Transverse colon (tissue), 4 donors: ENCODE measurements at regions not wholly inside any gene's neighbourhood (a gene's known extent, or its start where the extent isn't known, plus 50 kb on each side); places are given as distances from the start of the nearest gene placed in this dataset.
A peak's percentile ranks its signal among the peaks of the same experiment; 100 is the strongest.

Experiments
- DNase-seq: peaks from one replicate; pipeline ENCODE4 v3.0.0-alpha.2; 2019
- H3K27ac ChIP-seq, 4 donors: fragments of 200-600 bp; sonication (generic); 2 replicates each; pipeline ENCODE4 v1.5.1; 2016 to 2018; ENCODE audit warnings: inconsistent platforms in 4 of 4
- H3K27me3 ChIP-seq: fragments of 200-600 bp; sonication (generic); 2 replicates; pipeline ENCODE4 v1.5.1; 2017; ENCODE audit warnings: inconsistent platforms
- H3K36me3 ChIP-seq, 4 donors: fragments of 200-600 bp; sonication (generic); 2 replicates each; pipeline ENCODE4 v1.5.1; 2017 to 2019; ENCODE audit warnings: inconsistent platforms in 4 of 4
- H3K4me1 ChIP-seq, 4 donors: fragments of 200-600 bp; sonication (generic); 2 replicates each; pipeline ENCODE4 v1.5.1; 2017 to 2020; ENCODE audit warnings: inconsistent platforms in 4 of 4
- H3K4me3 ChIP-seq, 4 donors: fragments of 200-600 bp; sonication (generic); 1 replicate in 1 of 4; 2 replicates in 3 of 4; pipeline versions ENCODE4 v1.5.1 to v1.6.1; 2017 to 2019; ENCODE audit warnings: inconsistent platforms in 4 of 4
- H3K9me3 ChIP-seq, 2 donors: fragments of 200-600 bp; sonication (generic); 2 replicates each; pipeline ENCODE4 v1.5.1; 2017 to 2019; ENCODE audit warnings: inconsistent platforms in 2 of 2
- CTCF ChIP-seq, 5 experiments: fragments of 200-600 bp in 3 of 5; fragments of 450-650 bp in 2 of 5; sonication (generic) in 3 of 5; IDR thresholded peaks; 1 replicate in 2 of 5; 2 replicates in 3 of 5; pipeline ENCODE4 v1.5.1; 2016 to 2017; ENCODE audit warnings: antibody characterized with exemption in 5 of 5, inconsistent platforms in 3 of 5, mild to moderate bottlenecking in 2 of 5, moderate library complexity in 1 of 5
- EP300 ChIP-seq: sonication (generic); formaldehyde crosslinking; IDR thresholded peaks from one replicate; pipeline ENCODE4 v1.6.1; 2017; ENCODE audit warnings: antibody characterized with exemption, low read depth
- POLR2A ChIP-seq: fragments of 450-650 bp; IDR thresholded peaks from one replicate; pipeline ENCODE4 v1.6.1; 2016; ENCODE audit warnings: antibody characterized with exemption, mild to moderate bottlenecking, moderate library complexity
- POLR2AphosphoS5 ChIP-seq, 3 donors: sonication (generic); formaldehyde crosslinking; IDR thresholded peaks; one replicate each; pipeline ENCODE4 v1.6.1; 2016; ENCODE audit warnings: antibody characterized with exemption in 3 of 3
- WGBS, 2 donors: methylation state at CpG; one replicate each; pipeline ENCODE4 v1.1.5; 2018; ENCODE audit warnings: low coverage in 1 of 2; 5-methylcytosine and 5-hydroxymethylcytosine counted together
- in situ Hi-C, 4 donors: fragments of 200-750 bp; cut with MboI; loops; one replicate each; pipeline versions ENCODE4 v1.15.0 to v1.15.1; 2017; ENCODE audit warnings: low sequenced_read_pairs in 3 of 4, low pct_ligation_motif_present in 1 of 4, low pct_unique_long_range_greater_than_20kb in 1 of 4
- intact Hi-C: fragments of 100-400 bp; cut with DNase I; formaldehyde crosslinking; loops from one replicate; pipeline ENCODE4 v1.15.1; 2023; ENCODE audit warnings: low total_unique reads

GRCh38 chr1:65525266-65526048 lies 105.0 kb downstream of the LEPR start:
- intact Hi-C loops (no loop called here), in situ Hi-C loops (no loop called here)
- Histone ChIP-seq H3K36me3 (no peaks in the 10 kb centered on the region), H3K27me3 (peaks cover 50% of the 10 kb centered on the region), H3K4me3 (peak overlapping the region in 3 of 4 donors; percentile 25 to 48 (median 30)), H3K4me1 (peaks cover 0 to 10% (median 4%) of the 10 kb centered on the region in 4 donors), H3K27ac (peak overlapping the region in 1 of 4 donors; percentile 8), H3K9me3 (no peaks in the 10 kb centered on the region)
- DNase-seq = no peak
- WGBS, 2 donors = 0 to 21% methylated on average over 1 to 48 of the region's 87 CpGs
- TF ChIP-seq CTCF (IDR thresholded peaks at IDR 0.05) (no peak), EP300 (no peak), POLR2AphosphoS5 (IDR thresholded peaks at IDR 0.05) (no peak), POLR2A (no peak)

GRCh38 chr1:65526049-65526556 lies 105.6 kb downstream of the LEPR start:
- TF ChIP-seq POLR2AphosphoS5 (IDR thresholded peaks at IDR 0.05) (no peak), EP300 (no peak), CTCF (IDR thresholded peaks at IDR 0.05) (no peak), POLR2A (no peak)
- Histone ChIP-seq H3K36me3 (no peaks in the 10 kb centered on the region), H3K27me3 (peaks cover 50% of the 10 kb centered on the region), H3K27ac (peak overlapping the region in 1 of 4 donors; percentile 8), H3K4me1 (peaks cover 0 to 10% (median 4%) of the 10 kb centered on the region in 4 donors), H3K4me3 (peak overlapping the region in 3 of 4 donors; percentile 25 to 48 (median 30)), H3K9me3 (no peaks in the 10 kb centered on the region)
- no peak for DNase-seq
- in situ Hi-C loops = no loop called here
- intact Hi-C loops = no loop called here
- 17 to 46% methylated on average over 1 to 10 of the region's 10 CpGs for WGBS, 2 donors

- Histone ChIP-seq H3K27ac (no peak overlapping the region), H3K4me1 (peaks cover 0 to 10% (median 4%) of the 10 kb centered on the region in 4 donors), H3K36me3 (no peaks in the 10 kb centered on the region), H3K9me3 (no peaks in the 10 kb centered on the region), H3K4me3 (no peak overlapping the region), H3K27me3 (peaks cover 50% of the 10 kb centered on the region)
- in situ Hi-C loops = no loop called here
- no peak for DNase-seq
- WGBS, 2 donors = 62 to 72% methylated on average over 3 of the region's 3 CpGs
- intact Hi-C loops = no loop called here
- TF ChIP-seq POLR2A (no peak), CTCF (IDR thresholded peaks at IDR 0.05) (no peak), POLR2AphosphoS5 (IDR thresholded peaks at IDR 0.05) (no peak), EP300 (no peak)
These were observed 106.7 kb downstream of the LEPR start for GRCh38 chr1:65527190-65527589.

GRCh38 chr1:65527707-65528503 lies 107.4 kb downstream of the LEPR start:
- Histone ChIP-seq H3K27ac (no peak overlapping the region), H3K9me3 (no peaks in the 10 kb centered on the region), H3K4me1 (peaks cover 0 to 10% (median 4%) of the 10 kb centered on the region in 4 donors), H3K27me3 (peaks cover 49% of the 10 kb centered on the region), H3K4me3 (no peak overlapping the region), H3K36me3 (no peaks in the 10 kb centered on the region)
- intact Hi-C loops (no loop called here), in situ Hi-C loops (no loop called here)
- WGBS, 2 donors = 38 to 70% methylated on average over 5 of the region's 5 CpGs
- no peak for DNase-seq
- TF ChIP-seq POLR2A = no peak
- TF ChIP-seq EP300 = no peak
- TF ChIP-seq POLR2AphosphoS5 (IDR thresholded peaks at IDR 0.05) = no peak
- no peak for TF ChIP-seq CTCF (IDR thresholded peaks at IDR 0.05)
